Hepatocyte (in vitro differentiated cells): ENCODE measurements at regions not wholly inside any gene's neighbourhood (a gene's known extent, or its start where the extent isn't known, plus 50 kb on each side); places are given as distances from the start of the nearest gene placed in this dataset.

Source experiments
- DNase-seq: peaks from one replicate; pipeline ENCODE4 v3.0.0-alpha.2; 2016; ENCODE audit warnings: low spot score
- H2AFZ ChIP-seq: fragments of 200-600 bp; sonication (generic); 2 replicates; pipeline ENCODE4 v1.6.0; 2016; ENCODE audit warnings: antibody characterized with exemption, mild to moderate bottlenecking
- H3K27ac ChIP-seq: fragments of 200-600 bp; sonication (generic); 2 replicates; pipeline ENCODE4 v1.5.1; 2016; ENCODE audit warnings: mild to moderate bottlenecking
- H3K27me3 ChIP-seq: fragments of 200-600 bp; sonication (generic); 2 replicates; pipeline ENCODE4 v1.6.1; 2016
- H3K36me3 ChIP-seq: fragments of 200-600 bp; sonication (generic); replicated peaks from 2 replicates; pipeline ENCODE4 v1.5.1; 2016; ENCODE audit warnings: low read depth; ENCODE audit not compliant: insufficient read depth
- H3K4me1 ChIP-seq: fragments of 200-600 bp; sonication (generic); 2 replicates; pipeline ENCODE4 v1.5.1; 2016; ENCODE audit warnings: mild to moderate bottlenecking, moderate library complexity; ENCODE audit not compliant: insufficient read depth
- H3K4me2 ChIP-seq: fragments of 200-600 bp; sonication (generic); 2 replicates; pipeline ENCODE4 v1.6.0; 2016
- H3K4me3 ChIP-seq: fragments of 200-600 bp; sonication (generic); 2 replicates; pipeline ENCODE4 v1.5.1; 2016; ENCODE audit warnings: mild to moderate bottlenecking
- H3K79me2 ChIP-seq: fragments of 200-600 bp; sonication (generic); 2 replicates; pipeline ENCODE4 v1.6.0; 2017; ENCODE audit warnings: mild to moderate bottlenecking
- H3K9me2 ChIP-seq: fragments of 200-600 bp; sonication (generic); replicated peaks from 2 replicates; pipeline ENCODE4 v1.6.0; 2017; ENCODE audit warnings: mild to moderate bottlenecking; ENCODE audit not compliant: insufficient read depth
- H3K9me3 ChIP-seq: fragments of 200-600 bp; sonication (generic); 2 replicates; pipeline ENCODE4 v1.5.1; 2016; ENCODE audit warnings: low read depth, mild to moderate bottlenecking
- H4K20me1 ChIP-seq: fragments of 200-600 bp; sonication (generic); 2 replicates; pipeline ENCODE4 v1.6.0; 2016; ENCODE audit warnings: mild to moderate bottlenecking; ENCODE audit not compliant: insufficient read depth, poor library complexity, severe bottlenecking
- CTCF ChIP-seq: fragments of 200-600 bp; sonication (generic); IDR thresholded peaks from 2 replicates; pipeline ENCODE4 v1.5.1; 2016; ENCODE audit warnings: antibody characterized with exemption, mild to moderate bottlenecking; ENCODE audit not compliant: poor library complexity
- EZH2 ChIP-seq: fragments of 200-600 bp; sonication (generic); IDR thresholded peaks from 2 replicates; pipeline ENCODE4 v1.6.1; 2016; ENCODE audit warnings: antibody characterized with exemption, mild to moderate bottlenecking, borderline replicate concordance
- EZH2phosphoT487 ChIP-seq: fragments of 200-600 bp; sonication (generic); IDR thresholded peaks from one replicate; pipeline ENCODE4 v1.6.1; 2018; ENCODE audit warnings: antibody characterized with exemption, mild to moderate bottlenecking, low read depth, moderate library complexity; ENCODE audit not compliant: unreplicated experiment, severe bottlenecking
- WGBS: methylation state at CpG from one replicate; pipeline ENCODE4 v1.1.6; 2016; ENCODE audit warnings: low lambda C conversion rate; ENCODE audit errors: missing lambda C conversion rate; 5-methylcytosine and 5-hydroxymethylcytosine counted together

GRCh38 chr6:40794586-40794985, 207.4 kb upstream of the LRFN2 start:
- Histone ChIP-seq H3K4me1 (no peaks in the 10 kb centered on the region), H3K27me3 (no peaks in the 10 kb centered on the region), H3K36me3 (no peaks in the 10 kb centered on the region), H3K4me2 (no peak overlapping the region), H4K20me1 (no peaks in the 10 kb centered on the region), H3K9me3 (no peaks in the 10 kb centered on the region), H3K4me3 (no peak overlapping the region), H3K79me2 (no peaks in the 10 kb centered on the region), H3K27ac (no peak overlapping the region), H3K9me2 (no peaks in the 10 kb centered on the region), H2AFZ (no peak overlapping the region)
- DNase-seq, result no peak
- no peak for TF ChIP-seq CTCF
- TF ChIP-seq EZH2, result no peak
- TF ChIP-seq EZH2phosphoT487, result no peak
- WGBS, result 90% methylated on average over 2 of the region's 2 CpGs

GRCh38 chr6:40792183-40792582, 205.0 kb upstream of the LRFN2 start:
- no peak overlapping the region for H3K4me2 ChIP-seq
- no peaks in the 10 kb centered on the region for H3K79me2 ChIP-seq
- H3K9me3 ChIP-seq, result no peaks in the 10 kb centered on the region
- H3K4me1 ChIP-seq, result no peaks in the 10 kb centered on the region
- H3K27ac ChIP-seq, result no peak overlapping the region
- no peaks in the 10 kb centered on the region for H3K9me2 ChIP-seq
- no peaks in the 10 kb centered on the region for H3K36me3 ChIP-seq
- no peak for TF ChIP-seq CTCF
- TF ChIP-seq EZH2phosphoT487, result no peak
- no peak for TF ChIP-seq EZH2
- 87% methylated on average over 2 of the region's 2 CpGs for WGBS
- H4K20me1 ChIP-seq, result no peaks in the 10 kb centered on the region
- no peak overlapping the region for H3K4me3 ChIP-seq
- H2AFZ ChIP-seq, result no peak overlapping the region
- no peak for DNase-seq
- H3K27me3 ChIP-seq, result no peaks in the 10 kb centered on the region

GRCh38 chr6:40791004-40791403, 203.8 kb upstream of the LRFN2 start:
- Histone ChIP-seq H2AFZ (no peak overlapping the region), H3K4me3 (no peak overlapping the region)
- 47% methylated on average over 4 of the region's 4 CpGs for WGBS

More at GRCh38 chr6:40791004-40791403, 203.8 kb upstream of the LRFN2 start:
- TF ChIP-seq CTCF (no peak), EZH2phosphoT487 (no peak), EZH2 (no peak)
- no peaks in the 10 kb centered on the region for H3K9me3 ChIP-seq
- H3K27me3 ChIP-seq, result no peaks in the 10 kb centered on the region
- no peaks in the 10 kb centered on the region for H3K79me2 ChIP-seq
- H3K9me2 ChIP-seq, result no peaks in the 10 kb centered on the region
- H3K36me3 ChIP-seq, result no peaks in the 10 kb centered on the region
- H3K4me2 ChIP-seq, result no peak overlapping the region
- no peaks in the 10 kb centered on the region for H3K4me1 ChIP-seq
- no peak for DNase-seq
- H4K20me1 ChIP-seq, result no peaks in the 10 kb centered on the region
- H3K27ac ChIP-seq, result no peak overlapping the region
